A549 (cell line): ENCODE measurements at regions not wholly inside any gene's neighbourhood (a gene's known extent, or its start where the extent isn't known, plus 50 kb on each side); places are given as distances from the start of the nearest gene placed in this dataset.

Experiments used
- CBX8 ChIP-seq: fragments of 200-600 bp; sonication (generic); IDR thresholded peaks from 2 replicates; pipeline ENCODE4 v1.6.1; 2016
- HMGXB4 ChIP-seq: fragments of 250-450 bp; sonication (Bioruptor Pico); IDR thresholded peaks from 2 replicates; pipeline ENCODE4 v1.5.0; 2021; ENCODE audit warnings: mild to moderate bottlenecking, moderate library complexity, borderline replicate concordance
- JUN ChIP-seq, 2 experiments: fragments of >200 bp; sonication (Bioruptor Twin); formaldehyde crosslinking; IDR thresholded peaks; 2 replicates in 1 of 2; 3 replicates in 1 of 2; pipeline ENCODE4 v1.6.1; 2016 to 2017
- MYC ChIP-seq: IDR thresholded peaks from 2 replicates; pipeline ENCODE4 v1.6.1; 2012; ENCODE audit warnings: mild to moderate bottlenecking, inconsistent platforms, low read length, improper control_type of control experiment, borderline replicate concordance
- NR3C1 ChIP-seq: fragments of >200 bp; sonication (Bioruptor Twin); formaldehyde crosslinking; IDR thresholded peaks from 3 replicates; pipeline ENCODE4 v1.6.1; 2017
- PBX3 ChIP-seq: IDR thresholded peaks from 2 replicates; pipeline ENCODE4 v1.6.1; 2012
- PHF8 ChIP-seq: fragments of 200-600 bp; sonication (generic); IDR thresholded peaks from 2 replicates; pipeline ENCODE4 v1.6.1; 2016; ENCODE audit warnings: low read depth, mild to moderate bottlenecking, antibody characterized with exemption, moderate library complexity, borderline replicate concordance
- POLR2A ChIP-seq: IDR thresholded peaks from 2 replicates; pipeline ENCODE4 v1.6.1; 2012; ENCODE audit warnings: mild to moderate bottlenecking, low read length
- REST ChIP-seq: fragments of 200-600 bp; sonication (generic); IDR thresholded peaks from 2 replicates; pipeline ENCODE4 v1.6.1; 2016; ENCODE audit warnings: antibody characterized with exemption, mild to moderate bottlenecking, moderate library complexity
- RFX5 ChIP-seq: fragments of 450-650 bp; IDR thresholded peaks from 2 replicates; pipeline ENCODE4 v1.7.1; 2014; ENCODE audit warnings: antibody characterized with exemption, mild to moderate bottlenecking, moderate library complexity
- SMC3 ChIP-seq: fragments of >200 bp; sonication (Bioruptor Twin); formaldehyde crosslinking; IDR thresholded peaks from 3 replicates; pipeline ENCODE4 v1.6.1; 2018; ENCODE audit warnings: inconsistent platforms
- ZSCAN20 ChIP-seq: fragments of 250-450 bp; sonication (Bioruptor Pico); IDR thresholded peaks from 2 replicates; pipeline ENCODE4 v1.8.0; 2022; ENCODE audit warnings: mild to moderate bottlenecking, moderate library complexity
- TF ChIP-seq, protein P1 (sequence below): fragments of >200 bp; sonication (Bioruptor Twin); formaldehyde crosslinking; IDR thresholded peaks from 3 replicates; pipeline ENCODE4 v1.5.1; 2016

- TF ChIP-seq, protein P1, sequence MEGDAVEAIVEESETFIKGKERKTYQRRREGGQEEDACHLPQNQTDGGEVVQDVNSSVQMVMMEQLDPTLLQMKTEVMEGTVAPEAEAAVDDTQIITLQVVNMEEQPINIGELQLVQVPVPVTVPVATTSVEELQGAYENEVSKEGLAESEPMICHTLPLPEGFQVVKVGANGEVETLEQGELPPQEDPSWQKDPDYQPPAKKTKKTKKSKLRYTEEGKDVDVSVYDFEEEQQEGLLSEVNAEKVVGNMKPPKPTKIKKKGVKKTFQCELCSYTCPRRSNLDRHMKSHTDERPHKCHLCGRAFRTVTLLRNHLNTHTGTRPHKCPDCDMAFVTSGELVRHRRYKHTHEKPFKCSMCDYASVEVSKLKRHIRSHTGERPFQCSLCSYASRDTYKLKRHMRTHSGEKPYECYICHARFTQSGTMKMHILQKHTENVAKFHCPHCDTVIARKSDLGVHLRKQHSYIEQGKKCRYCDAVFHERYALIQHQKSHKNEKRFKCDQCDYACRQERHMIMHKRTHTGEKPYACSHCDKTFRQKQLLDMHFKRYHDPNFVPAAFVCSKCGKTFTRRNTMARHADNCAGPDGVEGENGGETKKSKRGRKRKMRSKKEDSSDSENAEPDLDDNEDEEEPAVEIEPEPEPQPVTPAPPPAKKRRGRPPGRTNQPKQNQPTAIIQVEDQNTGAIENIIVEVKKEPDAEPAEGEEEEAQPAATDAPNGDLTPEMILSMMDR: no peak
- TF ChIP-seq REST (no peak), HMGXB4 (no peak), MYC (no peak), JUN (IDR thresholded peaks at IDR 0.05) (no peak), POLR2A (no peak), ZSCAN20 (CRISPR knock-in tag) (no peak), NR3C1 (no peak), RFX5 (no peak), SMC3 (no peak), CBX8 (no peak), PBX3 (no peak), PHF8 (no peak)
These were observed 142.8 kb upstream of the KLF8 start for GRCh38 chrX:56089376-56089775.
